HepG2 (cell line): ENCODE measurements at regions not wholly inside any gene's neighbourhood (a gene's known extent, or its start where the extent isn't known, plus 50 kb on each side); places are given as distances from the start of the nearest gene placed in this dataset.

ENCODE experiments used
- CREBL2 ChIP-seq: sonication (generic); formaldehyde crosslinking; IDR thresholded peaks from 2 replicates; pipeline ENCODE4 v1.8.1; 2023; ENCODE audit warnings: missing genetic modification reagents, mild to moderate bottlenecking, borderline replicate concordance
- CTCF ChIP-seq: sonication (generic); formaldehyde crosslinking; IDR thresholded peaks from 2 replicates; pipeline ENCODE4 v1.5.0; 2020; ENCODE audit warnings: mild to moderate bottlenecking, missing genetic modification reagents, moderate library complexity
- GTF2F1 ChIP-seq: fragments of 150-350 bp; IDR thresholded peaks from 2 replicates; pipeline ENCODE4 v1.6.1; 2014; ENCODE audit warnings: low read length
- IKZF4 ChIP-seq: sonication (generic); formaldehyde crosslinking; IDR thresholded peaks from 2 replicates; pipeline ENCODE4 v1.5.1; 2020; ENCODE audit warnings: borderline replicate concordance, mild to moderate bottlenecking, low read depth, missing genetic modification reagents; ENCODE audit errors: not compliant biosample characterization
- POLR2AphosphoS5 ChIP-seq: IDR thresholded peaks from 2 replicates; pipeline ENCODE4 v1.6.1; 2012; ENCODE audit warnings: low read depth, low read length
- TCF12 ChIP-seq, 2 experiments: fragments of 450-650 bp in 1 of 2; sonication (generic) in 1 of 2; formaldehyde crosslinking in 1 of 2; IDR thresholded peaks; 2 replicates each; pipeline versions ENCODE4 v1.6.1 to v1.8.0; 2017 to 2022; ENCODE audit warnings: antibody characterized with exemption in 1 of 2, mild to moderate bottlenecking in 1 of 2, missing genetic modification reagents in 1 of 2, moderate library complexity in 1 of 2
- TRIM22 ChIP-seq: fragments of 450-650 bp; IDR thresholded peaks from 2 replicates; pipeline ENCODE4 v1.6.1; 2017
- YY1 ChIP-seq: IDR thresholded peaks from 2 replicates; pipeline ENCODE4 v1.6.1; 2011; ENCODE audit warnings: low read length, low read depth, moderate library complexity, mild to moderate bottlenecking; ENCODE audit not compliant: insufficient read depth, insufficient replicate concordance
- ZFP37 ChIP-seq: sonication (generic); formaldehyde crosslinking; IDR thresholded peaks from 2 replicates; pipeline ENCODE4 v1.4.0; 2020; ENCODE audit warnings: missing genetic modification reagents, borderline replicate concordance
- ZNF556 ChIP-seq: sonication (generic); formaldehyde crosslinking; IDR thresholded peaks from 2 replicates; pipeline ENCODE4 v1.4.0; 2020; ENCODE audit warnings: mild to moderate bottlenecking, missing genetic modification reagents, borderline replicate concordance
- TF ChIP-seq, protein P1 (sequence below): IDR thresholded peaks from 2 replicates; pipeline ENCODE4 v1.6.1; 2016; ENCODE audit warnings: low read depth
- TF ChIP-seq, protein P2 (sequence below): sonication (generic); formaldehyde crosslinking; IDR thresholded peaks from 2 replicates; pipeline ENCODE4 v1.4.0; 2020; ENCODE audit warnings: low read depth, mild to moderate bottlenecking, missing genetic modification reagents
- TF ChIP-seq, protein P3 (sequence below): sonication (generic); formaldehyde crosslinking; IDR thresholded peaks from 2 replicates; pipeline ENCODE4 v1.8.1; 2023; ENCODE audit warnings: mild to moderate bottlenecking, missing genetic modification reagents

DNA sequence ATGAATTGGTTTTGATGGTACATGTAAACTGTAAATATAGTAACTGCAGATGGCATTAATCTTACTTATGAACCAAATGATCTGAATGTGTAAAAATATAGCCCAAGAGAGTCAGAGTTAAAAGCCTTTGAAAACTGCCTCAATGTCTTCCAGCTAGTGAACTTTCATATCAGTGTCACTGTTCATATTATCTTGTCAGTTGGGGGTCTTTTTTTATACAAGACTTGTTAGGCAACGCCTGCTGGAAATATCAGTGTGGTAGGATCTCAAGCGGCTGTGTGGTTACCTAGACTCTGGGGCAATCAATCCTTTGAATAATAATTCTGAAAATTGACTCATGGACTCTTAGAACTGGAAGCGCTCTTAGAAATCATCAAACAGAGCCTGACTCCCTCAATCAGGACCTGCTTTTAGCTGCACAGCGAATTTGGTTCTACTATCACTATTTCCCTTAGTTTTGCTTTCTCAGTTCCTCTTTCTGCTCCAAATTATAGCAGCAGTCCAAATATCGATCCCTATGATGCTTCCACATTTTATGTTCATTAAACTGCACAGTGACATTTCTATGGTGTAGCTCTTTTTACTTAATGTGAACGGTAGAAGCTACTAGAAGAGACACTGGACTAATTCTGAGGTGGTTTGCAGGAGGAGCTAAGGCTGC is 100.1 kb upstream of the COL1A2 start:
- TF ChIP-seq ZNF556 (CRISPR knock-in tag) (no peak), IKZF4 (no peak), TRIM22 (no peak), TCF12 (IDR thresholded peaks at IDR 0.05) (no peak), TCF12 (CRISPR knock-in tag; IDR thresholded peaks at IDR 0.05) (no peak), GTF2F1 (no peak), ZFP37 (CRISPR knock-in tag) (no peak), CREBL2 (CRISPR knock-in tag) (no peak), CTCF (CRISPR knock-in tag) (no peak), POLR2AphosphoS5 (no peak), YY1 (no peak)
- TF ChIP-seq, protein P1, sequence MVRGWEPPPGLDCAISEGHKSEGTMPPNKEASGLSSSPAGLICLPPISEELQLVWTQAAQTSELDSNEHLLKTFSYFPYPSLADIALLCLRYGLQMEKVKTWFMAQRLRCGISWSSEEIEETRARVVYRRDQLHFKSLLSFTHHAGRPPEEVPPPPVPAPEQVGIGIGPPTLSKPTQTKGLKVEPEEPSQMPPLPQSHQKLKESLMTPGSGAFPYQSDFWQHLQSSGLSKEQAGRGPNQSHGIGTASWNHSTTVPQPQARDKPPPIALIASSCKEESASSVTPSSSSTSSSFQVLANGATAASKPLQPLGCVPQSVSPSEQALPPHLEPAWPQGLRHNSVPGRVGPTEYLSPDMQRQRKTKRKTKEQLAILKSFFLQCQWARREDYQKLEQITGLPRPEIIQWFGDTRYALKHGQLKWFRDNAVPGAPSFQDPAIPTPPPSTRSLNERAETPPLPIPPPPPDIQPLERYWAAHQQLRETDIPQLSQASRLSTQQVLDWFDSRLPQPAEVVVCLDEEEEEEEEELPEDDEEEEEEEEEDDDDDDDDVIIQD (CRISPR knock-in tag): no peak
- TF ChIP-seq, protein P2, sequence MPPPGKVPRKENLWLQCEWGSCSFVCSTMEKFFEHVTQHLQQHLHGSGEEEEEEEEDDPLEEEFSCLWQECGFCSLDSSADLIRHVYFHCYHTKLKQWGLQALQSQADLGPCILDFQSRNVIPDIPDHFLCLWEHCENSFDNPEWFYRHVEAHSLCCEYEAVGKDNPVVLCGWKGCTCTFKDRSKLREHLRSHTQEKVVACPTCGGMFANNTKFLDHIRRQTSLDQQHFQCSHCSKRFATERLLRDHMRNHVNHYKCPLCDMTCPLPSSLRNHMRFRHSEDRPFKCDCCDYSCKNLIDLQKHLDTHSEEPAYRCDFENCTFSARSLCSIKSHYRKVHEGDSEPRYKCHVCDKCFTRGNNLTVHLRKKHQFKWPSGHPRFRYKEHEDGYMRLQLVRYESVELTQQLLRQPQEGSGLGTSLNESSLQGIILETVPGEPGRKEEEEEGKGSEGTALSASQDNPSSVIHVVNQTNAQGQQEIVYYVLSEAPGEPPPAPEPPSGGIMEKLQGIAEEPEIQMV: no peak
- TF ChIP-seq, protein P3, sequence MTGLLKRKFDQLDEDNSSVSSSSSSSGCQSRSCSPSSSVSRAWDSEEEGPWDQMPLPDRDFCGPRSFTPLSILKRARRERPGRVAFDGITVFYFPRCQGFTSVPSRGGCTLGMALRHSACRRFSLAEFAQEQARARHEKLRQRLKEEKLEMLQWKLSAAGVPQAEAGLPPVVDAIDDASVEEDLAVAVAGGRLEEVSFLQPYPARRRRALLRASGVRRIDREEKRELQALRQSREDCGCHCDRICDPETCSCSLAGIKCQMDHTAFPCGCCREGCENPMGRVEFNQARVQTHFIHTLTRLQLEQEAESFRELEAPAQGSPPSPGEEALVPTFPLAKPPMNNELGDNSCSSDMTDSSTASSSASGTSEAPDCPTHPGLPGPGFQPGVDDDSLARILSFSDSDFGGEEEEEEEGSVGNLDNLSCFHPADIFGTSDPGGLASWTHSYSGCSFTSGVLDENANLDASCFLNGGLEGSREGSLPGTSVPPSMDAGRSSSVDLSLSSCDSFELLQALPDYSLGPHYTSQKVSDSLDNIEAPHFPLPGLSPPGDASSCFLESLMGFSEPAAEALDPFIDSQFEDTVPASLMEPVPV (CRISPR knock-in tag): no peak
